ENCODE measurements at regions not wholly inside any gene's neighbourhood (a gene's known extent, or its start where the extent isn't known, plus 50 kb on each side); places are given as distances from the start of the nearest gene placed in this dataset.
"Not testable (repeated sequence)": the region's sequence is repeated elsewhere in the genome, so short reads cannot be mapped to it uniquely, and the experiment has no call there.

GRCh38 chr12:90593596-90594295 is 361.2 kb downstream of the CCER1 start:
- DNase-seq (no peak), ATAC-seq (no peak)

- ATAC-seq: no peak
- DNase-seq: no peak
Measured at GRCh38 chr12:90589956-90590355, 365.0 kb downstream of the CCER1 start.

GRCh38 chr12:90585640-90586304 is 369.2 kb downstream of the CCER1 start:
- DNase-seq (no peak), ATAC-seq (no peak)

- ATAC-seq: no peak
Measured at GRCh38 chr12:90576707-90577106, 378.3 kb downstream of the CCER1 start.

GRCh38 chr12:90575995-90576394 is 379.0 kb downstream of the CCER1 start:
- ATAC-seq: no peak
- no peak for DNase-seq

More at GRCh38 chr12:90576707-90577106, 378.3 kb downstream of the CCER1 start:
- DNase-seq: no peak

- DNase-seq: no peak
- ATAC-seq: no peak
Measured at GRCh38 chr12:90574676-90575075, 380.3 kb downstream of the CCER1 start.

GRCh38 chr12:90572778-90573177 is 382.2 kb downstream of the CCER1 start:
- no peak for ATAC-seq
- DNase-seq: no peak

GRCh38 chr12:90569685-90570084 is 385.3 kb downstream of the CCER1 start:
- ATAC-seq (no peak), DNase-seq (no peak)

GRCh38 chr12:90562671-90563070 is 392.3 kb downstream of the CCER1 start:
- DNase-seq (no peak), ATAC-seq (no peak)

- ATAC-seq (no peak), DNase-seq (no peak)
Measured at GRCh38 chr12:90548595-90548994, 406.4 kb downstream of the CCER1 start.

- no peak for DNase-seq
- ATAC-seq: no peak
Measured at GRCh38 chr12:90546511-90546910, 408.5 kb downstream of the CCER1 start.

GRCh38 chr12:90543841-90544240 is 411.1 kb downstream of the CCER1 start:
- ATAC-seq (no peak), DNase-seq (no peak)

- DNase-seq: no peak
Measured at GRCh38 chr12:90543374-90543773, 411.6 kb downstream of the CCER1 start.

GRCh38 chr12:90542852-90543251 is 412.1 kb downstream of the CCER1 start:
- ATAC-seq, DNase-seq: not testable (repeated sequence)

More at GRCh38 chr12:90543374-90543773, 411.6 kb downstream of the CCER1 start:
- ATAC-seq: no peak

GRCh38 chr12:90533828-90534227 is 421.1 kb downstream of the CCER1 start:
- not testable (repeated sequence) for ATAC-seq, DNase-seq

- ATAC-seq: no peak
Measured at GRCh38 chr12:90520002-90520734, 434.8 kb downstream of the CCER1 start.

GRCh38 chr12:90519285-90519684 is 435.7 kb downstream of the CCER1 start:
- ATAC-seq (no peak), DNase-seq (no peak)

More at GRCh38 chr12:90520002-90520734, 434.8 kb downstream of the CCER1 start:
- DNase-seq: no peak

GRCh38 chr12:90515199-90516175 is 439.5 kb downstream of the CCER1 start:
- ATAC-seq: no peak
- no peak for DNase-seq

- ATAC-seq (no peak), DNase-seq (no peak)
Measured at GRCh38 chr12:90514325-90514724, 440.7 kb downstream of the CCER1 start.

- no peak for ATAC-seq
Measured at GRCh38 chr12:90512518-90512917, 442.5 kb downstream of the CCER1 start.

GRCh38 chr12:90510948-90511347 is 444.0 kb downstream of the CCER1 start:
- DNase-seq: no peak

More at GRCh38 chr12:90512518-90512917, 442.5 kb downstream of the CCER1 start:
- no peak for DNase-seq

GRCh38 chr12:90504806-90505205 is 450.2 kb downstream of the CCER1 start:
- no peak for DNase-seq
- no peak for ATAC-seq

More at GRCh38 chr12:90510948-90511347, 444.0 kb downstream of the CCER1 start:
- no peak for ATAC-seq
